OCI-LY3 (cell line): ENCODE measurements at regions not wholly inside any gene's neighbourhood (a gene's known extent, or its start where the extent isn't known, plus 50 kb on each side); places are given as distances from the start of the nearest gene placed in this dataset.

ENCODE experiments used
- CTCF ChIP-seq: fragments of 200-600, 300-600 bp; sonication (generic); IDR thresholded peaks from 2 replicates; pipeline ENCODE4 v1.5.1; 2014; ENCODE audit warnings: antibody characterized with exemption, low read length, low read depth
- EZH2phosphoT487 ChIP-seq: fragments of 200-600 bp; shearing (Covaris generic); IDR thresholded peaks from 2 replicates; pipeline ENCODE4 v1.6.1; 2018; ENCODE audit warnings: antibody characterized with exemption, mixed run types, low read depth

GRCh38 chr22:48262596-48263430 is 1500.4 kb downstream of the TBC1D22A start:
- no peak for TF ChIP-seq CTCF
- no peak for TF ChIP-seq EZH2phosphoT487
